ENCODE measurements at regions not wholly inside any gene's neighbourhood (a gene's known extent, or its start where the extent isn't known, plus 50 kb on each side); places are given as distances from the start of the nearest gene placed in this dataset.
"Not testable (repeated sequence)": the region's sequence is repeated elsewhere in the genome, so short reads cannot be mapped to it uniquely, and the experiment has no call there.

DNA sequence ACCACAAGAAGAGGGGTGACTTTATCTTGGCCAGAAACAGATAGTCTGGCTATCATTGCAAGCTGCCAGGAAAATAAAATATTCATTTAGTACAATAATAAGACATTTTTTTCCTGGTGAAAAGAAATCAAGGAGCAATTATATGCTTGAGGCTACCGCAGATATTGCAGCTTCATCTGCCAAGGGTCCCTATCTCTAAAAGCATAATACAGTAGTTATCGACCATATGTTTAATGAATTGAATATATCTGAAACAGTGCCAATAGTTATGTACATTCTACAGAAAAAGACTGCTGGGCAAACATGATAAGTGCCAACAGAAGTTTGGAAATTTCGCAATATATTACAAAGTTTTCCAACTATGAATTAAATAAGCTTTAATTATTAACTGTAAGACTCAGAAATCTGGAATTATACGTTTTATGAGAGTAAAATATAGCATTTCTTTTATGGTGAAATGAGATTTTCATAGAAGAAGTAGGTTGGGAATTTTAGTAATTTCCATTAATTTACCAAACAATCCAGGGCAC is 561.1 kb upstream of the ZP4 start:
- H3K9me3 ChIP-seq: no peaks in the 10 kb centered on the region
- no peaks in the 10 kb centered on the region for H3K36me3 ChIP-seq
- no peaks in the 10 kb centered on the region for H3K4me1 ChIP-seq (ENCODE audit: control insufficient read depth in 1 of 2, insufficient read depth in 1 of 2, low read depth in 1 of 2, low read length in 1 of 2)
- TF ChIP-seq, protein P1, sequence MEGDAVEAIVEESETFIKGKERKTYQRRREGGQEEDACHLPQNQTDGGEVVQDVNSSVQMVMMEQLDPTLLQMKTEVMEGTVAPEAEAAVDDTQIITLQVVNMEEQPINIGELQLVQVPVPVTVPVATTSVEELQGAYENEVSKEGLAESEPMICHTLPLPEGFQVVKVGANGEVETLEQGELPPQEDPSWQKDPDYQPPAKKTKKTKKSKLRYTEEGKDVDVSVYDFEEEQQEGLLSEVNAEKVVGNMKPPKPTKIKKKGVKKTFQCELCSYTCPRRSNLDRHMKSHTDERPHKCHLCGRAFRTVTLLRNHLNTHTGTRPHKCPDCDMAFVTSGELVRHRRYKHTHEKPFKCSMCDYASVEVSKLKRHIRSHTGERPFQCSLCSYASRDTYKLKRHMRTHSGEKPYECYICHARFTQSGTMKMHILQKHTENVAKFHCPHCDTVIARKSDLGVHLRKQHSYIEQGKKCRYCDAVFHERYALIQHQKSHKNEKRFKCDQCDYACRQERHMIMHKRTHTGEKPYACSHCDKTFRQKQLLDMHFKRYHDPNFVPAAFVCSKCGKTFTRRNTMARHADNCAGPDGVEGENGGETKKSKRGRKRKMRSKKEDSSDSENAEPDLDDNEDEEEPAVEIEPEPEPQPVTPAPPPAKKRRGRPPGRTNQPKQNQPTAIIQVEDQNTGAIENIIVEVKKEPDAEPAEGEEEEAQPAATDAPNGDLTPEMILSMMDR (IDR thresholded peaks at IDR 0.05): no peak
- H3K27me3 ChIP-seq: no peaks in the 10 kb centered on the region
- no peak overlapping the region for H3K27ac ChIP-seq
- no peak overlapping the region for H3K4me3 ChIP-seq (ENCODE audit: low read depth in 1 of 2, low read length in 1 of 2)

DNA sequence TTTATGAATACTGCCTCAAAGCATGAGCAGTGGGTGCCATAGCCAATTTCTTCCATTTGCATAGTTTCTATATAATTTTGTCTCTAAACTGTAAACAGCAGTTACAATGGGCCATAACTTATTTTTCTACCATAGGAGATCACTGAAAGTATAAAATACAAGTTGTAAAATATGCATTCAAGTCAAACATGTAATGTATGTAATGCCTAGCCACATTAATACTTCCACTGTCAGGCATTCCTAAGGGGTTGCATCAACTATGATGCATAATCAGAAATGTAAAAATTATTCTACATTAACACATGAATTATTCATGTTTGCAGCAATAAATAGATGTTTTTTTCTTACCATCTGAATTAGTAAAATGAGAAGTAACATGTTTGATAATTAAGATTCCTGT is 560.3 kb upstream of the ZP4 start:
- no peaks in the 10 kb centered on the region for H3K4me1 ChIP-seq (ENCODE audit: control insufficient read depth in 1 of 2, insufficient read depth in 1 of 2, low read depth in 1 of 2, low read length in 1 of 2)
- H3K9me3 ChIP-seq: no peaks in the 10 kb centered on the region
- no peaks in the 10 kb centered on the region for H3K36me3 ChIP-seq
- no peaks in the 10 kb centered on the region for H3K27me3 ChIP-seq
- H3K27ac ChIP-seq: no peak overlapping the region
- no peak overlapping the region for H3K4me3 ChIP-seq (ENCODE audit: low read depth in 1 of 2, low read length in 1 of 2)
- TF ChIP-seq, protein P1 (IDR thresholded peaks at IDR 0.05): no peak

DNA sequence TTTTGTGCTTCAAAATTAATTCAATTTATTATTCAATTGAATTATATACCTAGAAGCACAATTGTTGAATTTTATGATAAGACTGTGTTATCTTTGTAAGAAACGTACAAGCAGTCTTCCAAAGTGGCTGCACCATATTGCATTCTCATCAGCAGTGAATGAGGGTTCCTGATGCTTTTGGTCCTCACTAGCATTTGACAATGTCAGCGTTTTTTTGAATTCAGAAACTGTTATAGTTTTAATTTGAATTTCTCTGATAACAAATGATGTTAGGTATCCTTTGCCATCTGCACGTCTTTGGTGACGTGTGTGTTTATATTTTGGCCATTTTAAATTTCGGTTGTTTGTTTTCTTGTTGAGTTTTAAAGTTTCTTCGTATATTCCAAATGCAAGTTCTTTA is 553.0 kb upstream of the ZP4 start:
- no peaks in the 10 kb centered on the region for H3K36me3 ChIP-seq
- H3K4me3 ChIP-seq (ENCODE audit: low read depth in 1 of 2, low read length in 1 of 2): no peak overlapping the region
- H3K27ac ChIP-seq: no peak overlapping the region
- H3K4me1 ChIP-seq (ENCODE audit: control insufficient read depth in 1 of 2, insufficient read depth in 1 of 2, low read depth in 1 of 2, low read length in 1 of 2): no peaks in the 10 kb centered on the region
- TF ChIP-seq, protein P1 (IDR thresholded peaks at IDR 0.05): no peak
- no peaks in the 10 kb centered on the region for H3K9me3 ChIP-seq
- no peaks in the 10 kb centered on the region for H3K27me3 ChIP-seq

DNA sequence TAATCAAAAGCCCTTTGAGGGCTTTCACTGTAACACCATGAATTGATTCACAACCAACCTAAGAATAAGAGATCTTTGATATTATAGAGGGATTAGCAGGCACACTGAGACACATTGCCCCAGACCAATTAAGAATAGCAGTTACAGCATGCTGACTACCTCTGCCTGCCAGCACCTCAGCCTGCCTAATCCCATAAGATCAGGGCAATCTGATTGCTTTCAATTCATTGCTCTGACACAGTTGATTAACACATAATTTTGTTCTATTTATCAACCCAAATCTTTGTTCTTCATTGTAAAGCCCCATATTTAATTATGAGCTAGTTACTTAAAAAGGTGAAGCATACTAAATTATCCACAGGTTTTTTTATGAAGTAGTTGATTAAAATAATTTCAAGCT is 548.8 kb upstream of the ZP4 start:
- H3K4me1 ChIP-seq (ENCODE audit: control insufficient read depth in 1 of 2, insufficient read depth in 1 of 2, low read depth in 1 of 2, low read length in 1 of 2): no peaks in the 10 kb centered on the region
- H3K4me3 ChIP-seq (ENCODE audit: low read depth in 1 of 2, low read length in 1 of 2): no peak overlapping the region
- no peaks in the 10 kb centered on the region for H3K36me3 ChIP-seq
- TF ChIP-seq, protein P1 (IDR thresholded peaks at IDR 0.05): no peak
- H3K27ac ChIP-seq: no peak overlapping the region
- no peaks in the 10 kb centered on the region for H3K27me3 ChIP-seq
- no peaks in the 10 kb centered on the region for H3K9me3 ChIP-seq

DNA sequence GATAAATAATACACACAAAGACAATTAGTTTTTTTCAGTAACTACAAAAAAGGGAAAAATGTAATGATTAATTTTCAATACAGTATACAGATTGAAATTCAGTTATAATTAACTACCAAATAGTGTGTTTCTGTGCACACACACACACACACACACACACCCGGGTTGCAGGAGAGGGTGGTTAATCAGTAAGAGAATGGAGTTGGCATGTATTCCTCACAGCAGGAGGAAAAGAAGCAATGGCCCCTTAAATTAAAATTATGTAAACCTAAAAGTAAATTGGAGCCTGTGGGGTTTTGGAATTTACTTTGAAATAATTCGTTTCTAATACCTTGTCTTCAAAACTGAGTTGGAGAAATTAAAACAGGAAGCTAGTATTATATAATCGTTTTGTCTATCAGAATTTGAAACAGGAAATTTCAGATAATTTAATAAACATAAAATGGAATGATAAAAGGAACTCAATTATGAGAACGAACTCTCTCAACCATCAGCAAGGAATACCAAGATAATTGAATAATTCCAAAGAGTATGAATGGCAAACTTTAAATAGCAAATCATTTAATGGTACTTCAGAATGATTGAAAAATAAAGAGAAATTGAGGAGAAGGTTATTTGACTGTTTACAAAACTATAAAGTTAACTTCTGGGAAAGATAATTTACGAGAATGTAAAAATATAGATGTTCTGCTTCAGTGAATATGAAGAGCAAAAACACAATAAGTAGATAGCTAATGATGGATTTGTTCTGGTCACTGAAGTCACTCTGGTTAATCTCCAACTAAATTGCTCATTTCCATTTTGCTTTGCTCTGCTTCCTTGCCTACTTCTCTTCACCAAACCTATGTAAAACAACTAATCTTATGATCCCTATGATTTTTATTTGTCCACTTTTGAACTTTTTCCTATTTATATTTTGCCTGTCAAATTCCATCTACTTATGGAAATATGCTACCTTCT is 547.9 kb upstream of the ZP4 start:
- TF ChIP-seq, protein P1 (IDR thresholded peaks at IDR 0.05): no peak
- no peaks in the 10 kb centered on the region for H3K9me3 ChIP-seq
- no peak overlapping the region for H3K27ac ChIP-seq
- no peaks in the 10 kb centered on the region for H3K4me1 ChIP-seq (ENCODE audit: control insufficient read depth in 1 of 2, insufficient read depth in 1 of 2, low read depth in 1 of 2, low read length in 1 of 2)
- H3K36me3 ChIP-seq: no peaks in the 10 kb centered on the region
- no peaks in the 10 kb centered on the region for H3K27me3 ChIP-seq
- no peak overlapping the region for H3K4me3 ChIP-seq (ENCODE audit: low read depth in 1 of 2, low read length in 1 of 2)

DNA sequence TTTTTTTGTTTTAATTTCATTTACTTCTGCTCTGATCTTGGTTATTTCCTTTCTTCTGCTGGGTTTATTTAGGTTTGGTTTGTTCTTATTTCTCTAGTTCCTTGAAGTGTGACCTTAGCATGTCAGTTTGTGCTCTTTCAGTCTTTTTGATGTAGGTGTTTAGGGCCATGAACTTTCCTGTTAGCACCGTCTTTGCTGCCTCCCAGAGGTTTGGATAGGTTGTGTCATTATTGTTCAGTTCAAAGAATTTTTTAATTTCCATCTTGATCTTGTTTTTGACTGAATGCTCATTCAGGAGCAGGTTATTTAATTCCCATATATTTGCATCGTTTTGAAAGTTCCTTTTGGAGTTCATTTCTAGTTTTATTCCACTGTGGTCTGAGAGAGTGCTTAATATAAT is 539.0 kb upstream of the ZP4 start:
- not testable (repeated sequence) for H3K27me3 ChIP-seq; H3K9me3 ChIP-seq; H3K36me3 ChIP-seq; H3K27ac ChIP-seq; H3K4me1 ChIP-seq (ENCODE audit: control insufficient read depth in 1 of 2, insufficient read depth in 1 of 2, low read depth in 1 of 2, low read length in 1 of 2); H3K4me3 ChIP-seq (ENCODE audit: low read depth in 1 of 2, low read length in 1 of 2)

Data from neutrophil (primary cell).